ENCODE measurements at regions not wholly inside any gene's neighbourhood (a gene's known extent, or its start where the extent isn't known, plus 50 kb on each side); places are given as distances from the start of the nearest gene placed in this dataset.

- TF ChIP-seq CTCF (IDR thresholded peaks at IDR 0.05; ENCODE audit: low read length) (no peak), EZH2 (IDR thresholded peaks at IDR 0.05; ENCODE audit: borderline replicate concordance, low read length) (no peak)
Observed at GRCh38 chr9:108526518-108526917, 329.3 kb downstream of the ACTL7B start.

All from OCI-LY1 (cell line).